ENCODE measurements at regions not wholly inside any gene's neighbourhood (a gene's known extent, or its start where the extent isn't known, plus 50 kb on each side); places are given as distances from the start of the nearest gene placed in this dataset.
"Not testable (repeated sequence)": the region's sequence is repeated elsewhere in the genome, so short reads cannot be mapped to it uniquely, and the experiment has no call there.

DNA sequence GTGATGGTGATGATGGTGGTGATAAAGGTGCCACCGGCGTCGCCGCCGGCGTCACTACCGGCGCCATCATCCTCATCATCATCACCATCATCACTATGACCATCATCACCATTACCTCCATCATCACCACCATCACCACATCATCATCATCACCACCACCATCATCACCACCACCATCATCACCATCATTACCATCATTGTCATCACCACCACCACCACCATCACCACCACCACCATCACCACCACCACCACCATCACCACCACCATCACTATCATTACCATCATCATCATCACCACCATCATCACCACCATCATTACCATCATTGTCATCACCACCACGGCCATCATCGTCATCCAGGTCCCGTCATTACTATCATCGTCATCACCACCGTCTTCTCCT lies 179.7 kb downstream of the NPIPB11 start:
- POLR2A ChIA-PET (ENCODE audit: unreplicated experiment) = no interaction called here
- no peaks in the 10 kb centered on the region for H3K27me3 ChIP-seq (ENCODE audit: control insufficient read depth, insufficient read depth, low read length)
- H2BK5ac ChIP-seq (ENCODE audit: low read depth, low read length, poor library complexity, severe bottlenecking) = no peak overlapping the region
- ATAC-seq (ENCODE audit: low read depth) (no peak), DNase-seq (no peak)
- 0 out of 4 replicates have a peak, but pooled peaks cover 0 to 4% of the 10 kb centered on the region in 2 experiments for H3K79me1 ChIP-seq (ENCODE audit: low read depth in 1 of 2, low read length in 2 of 2)
- no peak overlapping the region for H3K4me2 ChIP-seq (ENCODE audit: low read depth, low read length)
- H3K9ac ChIP-seq (ENCODE audit: low read depth, low read length) = no peak overlapping the region
- no peak overlapping the region for H2AFZ ChIP-seq (replicated peaks; ENCODE audit: low read length, poor library complexity)
- TF ChIP-seq CHD1 (IDR thresholded peaks at IDR 0.05; ENCODE audit: low read depth, low read length) (no peak), SMC3 (IDR thresholded peaks at IDR 0.05; ENCODE audit: low read depth, low read length) (no peak), MAZ (IDR thresholded peaks at IDR 0.05; ENCODE audit: borderline replicate concordance, low read depth, low read length) (no peak), POLR2A (IDR thresholded peaks at IDR 0.05; ENCODE audit: low read depth, low read length) (no peak)
- no peaks in the 10 kb centered on the region for H4K20me1 ChIP-seq (ENCODE audit: insufficient read depth, low read length)
- no peak overlapping the region for H3K14ac ChIP-seq (replicated peaks; ENCODE audit: low read depth, low read length)
- no peak overlapping the region for H3K27ac ChIP-seq (ENCODE audit: insufficient read depth, low read length)
- CTCF ChIA-PET = no interaction called here
- no peak overlapping the region for H3K23ac ChIP-seq (ENCODE audit: low read depth, low read length)
- H3K18ac ChIP-seq (ENCODE audit: low read depth, low read length) = no peak overlapping the region
- no peak overlapping the region for H4K5ac ChIP-seq (ENCODE audit: low read depth, low read length)
- no peak overlapping the region for H4K8ac ChIP-seq (ENCODE audit: low read depth in 2 of 2, low read length in 2 of 2)
- no peak overlapping the region for H2AK9ac ChIP-seq (replicated peaks; ENCODE audit: low read depth, low read length, poor library complexity)
- no TSS peak for BruUV-seq (replicated peaks)
- H3K36me3 ChIP-seq (ENCODE audit: control insufficient read depth, insufficient read depth, low read length) = no peaks in the 10 kb centered on the region
- no peak overlapping the region for H2BK15ac ChIP-seq (ENCODE audit: low read depth, low read length)
- no CpG with 5 or more reads among the region's 13 CpGs for WGBS, 2 experiments (ENCODE audit: extremely low coverage in 2 of 2, insufficient read length in 1 of 2)
- H3K4me3 ChIP-seq (ENCODE audit: insufficient read depth, low read depth, low read length) = no peak overlapping the region
- H3K4ac ChIP-seq (ENCODE audit: low read depth, low read length) = no peak overlapping the region
- H3K9me1 ChIP-seq (ENCODE audit: insufficient read depth, low read length) = 0 out of 2 replicates have a peak, but pooled peaks cover 3% of the 10 kb centered on the region
- no peak overlapping the region for H2BK20ac ChIP-seq (ENCODE audit: low read depth, low read length)
- intact Hi-C loops (cut with micrococcal nuclease) = no loop called here
- no peak overlapping the region for H4K91ac ChIP-seq (ENCODE audit: insufficient read depth, low read depth, low read length)
- no peak overlapping the region for H3K56ac ChIP-seq (ENCODE audit: extremely low read depth, insufficient read depth, low read length)
- peaks cover 5% of the 10 kb centered on the region for H3K9me3 ChIP-seq (ENCODE audit: control insufficient read depth, insufficient read depth, low read length)
- in situ Hi-C loops (cut with MboI; ENCODE audit: low sequenced_read_pairs) = no loop called here
- H3K4me1 ChIP-seq (ENCODE audit: control insufficient read depth, insufficient read depth, low read length) = peaks cover 23% of the 10 kb centered on the region
- dilution Hi-C loops (cut with HindIII; ENCODE audit: low sequenced_read_pairs, unreplicated experiment) = no loop called here
- H2BK120ac ChIP-seq (ENCODE audit: low read depth, low read length) = no peak overlapping the region
- H2AK5ac ChIP-seq (ENCODE audit: low read depth, low read length) = peak overlapping the region; percentile 59; the same call in 1 of the 2 replicates

DNA sequence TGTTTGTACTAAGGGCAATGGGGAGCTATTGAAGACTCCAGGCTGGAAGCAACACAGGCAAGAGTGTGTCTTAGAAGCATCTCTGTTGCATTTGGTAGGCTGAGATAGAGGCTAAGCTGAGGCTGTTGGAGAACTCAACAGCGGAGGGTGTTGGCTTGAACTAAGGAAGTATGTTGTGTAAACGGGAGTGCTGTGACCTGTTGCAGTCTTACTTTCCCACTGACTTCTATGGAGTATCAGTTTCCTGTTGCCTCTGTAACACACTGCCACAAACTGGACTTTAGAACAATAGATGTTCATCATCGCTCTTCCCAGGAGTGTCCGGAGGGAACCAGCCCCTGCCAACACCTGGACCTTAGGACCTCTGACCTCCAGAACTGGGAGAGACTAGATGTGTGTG lies 181.8 kb downstream of the NPIPB11 start:
- H3K23ac ChIP-seq (ENCODE audit: low read depth, low read length); H2AFZ ChIP-seq (replicated peaks; ENCODE audit: low read length, poor library complexity); H2BK20ac ChIP-seq (ENCODE audit: low read depth, low read length); H3K9ac ChIP-seq (ENCODE audit: low read depth, low read length); H3K9me3 ChIP-seq (ENCODE audit: control insufficient read depth, insufficient read depth, low read length); H3K27me3 ChIP-seq (ENCODE audit: control insufficient read depth, insufficient read depth, low read length); H3K18ac ChIP-seq (ENCODE audit: low read depth, low read length); H3K14ac ChIP-seq (replicated peaks; ENCODE audit: low read depth, low read length); H3K4me2 ChIP-seq (ENCODE audit: low read depth, low read length); POLR2A ChIA-PET (ENCODE audit: unreplicated experiment); in situ Hi-C loops (cut with MboI; ENCODE audit: low sequenced_read_pairs); dilution Hi-C loops (cut with HindIII; ENCODE audit: low sequenced_read_pairs, unreplicated experiment); H4K91ac ChIP-seq (ENCODE audit: insufficient read depth, low read depth, low read length); H2BK5ac ChIP-seq (ENCODE audit: low read depth, low read length, poor library complexity, severe bottlenecking); CTCF ChIA-PET; H3K4me3 ChIP-seq (ENCODE audit: insufficient read depth, low read depth, low read length); H4K8ac ChIP-seq (ENCODE audit: low read depth in 2 of 2, low read length in 2 of 2); H3K36me3 ChIP-seq (ENCODE audit: control insufficient read depth, insufficient read depth, low read length); H2AK9ac ChIP-seq (replicated peaks; ENCODE audit: low read depth, low read length, poor library complexity); H3K56ac ChIP-seq (ENCODE audit: extremely low read depth, insufficient read depth, low read length); ATAC-seq (ENCODE audit: low read depth); H4K20me1 ChIP-seq (ENCODE audit: insufficient read depth, low read length); DNase-seq; H2BK120ac ChIP-seq (ENCODE audit: low read depth, low read length); H4K5ac ChIP-seq (ENCODE audit: low read depth, low read length); BruUV-seq (replicated peaks); intact Hi-C loops (cut with micrococcal nuclease); H3K27ac ChIP-seq (ENCODE audit: insufficient read depth, low read length); H3K4ac ChIP-seq (ENCODE audit: low read depth, low read length): not testable (repeated sequence)
- Histone ChIP-seq H2BK15ac (ENCODE audit: low read depth, low read length) (peak overlapping the region; percentile 75; the same call in 1 of the 3 replicates), H3K79me1 (ENCODE audit: low read depth in 1 of 2, low read length in 2 of 2) (peaks cover 3 to 16% of the 10 kb centered on the region in 2 experiments), H3K9me1 (ENCODE audit: insufficient read depth, low read length) (peaks cover 10% of the 10 kb centered on the region), H2AK5ac (ENCODE audit: low read depth, low read length) (peak overlapping the region; percentile 58; the same call in 1 of the 2 replicates), H3K4me1 (ENCODE audit: control insufficient read depth, insufficient read depth, low read length) (peaks cover 24% of the 10 kb centered on the region)
- no CpG with 5 or more reads among the region's 4 CpGs for WGBS, 2 experiments (ENCODE audit: extremely low coverage in 2 of 2, insufficient read length in 1 of 2)

Measured in IMR-90 (cell line).